Peyer's patch (tissue), 4 donors: ENCODE measurements at regions not wholly inside any gene's neighbourhood (a gene's known extent, or its start where the extent isn't known, plus 50 kb on each side); places are given as distances from the start of the nearest gene placed in this dataset.

Source experiments
- DNase-seq, 3 donors: peaks; one replicate each; pipeline ENCODE4 v3.0.0-alpha.2; 2017 to 2019
- H3K27ac ChIP-seq, 4 donors: fragments of 200-600 bp; sonication (generic); one replicate each; pipeline ENCODE4 v1.5.1; 2016 to 2019
- H3K27me3 ChIP-seq, 2 donors: fragments of 200-600 bp; sonication (generic); one replicate each; pipeline ENCODE4 v1.5.1; 2019
- H3K36me3 ChIP-seq, 3 donors: fragments of 200-600 bp; sonication (generic); one replicate each; pipeline ENCODE4 v1.5.1; 2016 to 2019
- H3K4me1 ChIP-seq, 4 donors: fragments of 200-600 bp; sonication (generic); one replicate each; pipeline ENCODE4 v1.5.1; 2016 to 2019
- H3K4me3 ChIP-seq, 4 donors: fragments of 200-600 bp; sonication (generic); 1 replicate in 3 of 4; 2 replicates in 1 of 4; pipeline ENCODE4 v1.5.1; 2016 to 2019; ENCODE audit warnings: mild to moderate bottlenecking in 1 of 4
- H3K9me3 ChIP-seq, 4 donors: fragments of 200-600 bp; sonication (generic); one replicate each; pipeline ENCODE4 v1.5.1; 2016 to 2019; ENCODE audit warnings: mild to moderate bottlenecking in 1 of 4
- POLR2A ChIP-seq, 2 donors: fragments of 450-650 bp; IDR thresholded peaks; one replicate each; pipeline ENCODE4 v1.5.1; 2017; ENCODE audit warnings: antibody characterized with exemption in 2 of 2, mild to moderate bottlenecking in 2 of 2, moderate library complexity in 2 of 2
- TF ChIP-seq, protein P1 (sequence below), 6 experiments: fragments of 450-650 bp in 4 of 6; fragments of 200-600 bp in 2 of 6; sonication (generic) in 1 of 6; IDR thresholded peaks; one replicate each; pipeline ENCODE4 v1.5.1; 2017 to 2019; ENCODE audit warnings: antibody characterized with exemption in 6 of 6, mild to moderate bottlenecking in 3 of 6, moderate library complexity in 1 of 6

DNA sequence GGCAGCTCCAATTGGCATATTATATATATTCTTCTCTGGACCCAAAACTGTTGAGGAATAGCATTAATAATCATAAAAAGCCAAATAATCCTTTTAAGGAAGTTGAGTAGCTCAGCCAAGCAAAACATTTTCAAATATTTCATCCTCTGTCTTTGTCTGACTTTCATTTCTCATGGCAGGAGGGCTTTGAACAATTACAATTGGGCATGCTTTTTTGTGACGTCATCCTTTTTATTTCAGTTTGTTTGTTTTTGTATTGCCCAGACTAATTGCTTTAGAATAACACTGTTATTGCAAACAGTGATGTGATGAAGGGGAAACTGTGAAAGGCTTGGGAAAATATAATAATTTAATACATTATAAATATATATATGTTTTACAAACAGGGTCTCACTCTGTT is 65.2 kb upstream of the MAP1B start:
- no peak for TF ChIP-seq POLR2A (IDR thresholded peaks at IDR 0.05)
- TF ChIP-seq, protein P1, sequence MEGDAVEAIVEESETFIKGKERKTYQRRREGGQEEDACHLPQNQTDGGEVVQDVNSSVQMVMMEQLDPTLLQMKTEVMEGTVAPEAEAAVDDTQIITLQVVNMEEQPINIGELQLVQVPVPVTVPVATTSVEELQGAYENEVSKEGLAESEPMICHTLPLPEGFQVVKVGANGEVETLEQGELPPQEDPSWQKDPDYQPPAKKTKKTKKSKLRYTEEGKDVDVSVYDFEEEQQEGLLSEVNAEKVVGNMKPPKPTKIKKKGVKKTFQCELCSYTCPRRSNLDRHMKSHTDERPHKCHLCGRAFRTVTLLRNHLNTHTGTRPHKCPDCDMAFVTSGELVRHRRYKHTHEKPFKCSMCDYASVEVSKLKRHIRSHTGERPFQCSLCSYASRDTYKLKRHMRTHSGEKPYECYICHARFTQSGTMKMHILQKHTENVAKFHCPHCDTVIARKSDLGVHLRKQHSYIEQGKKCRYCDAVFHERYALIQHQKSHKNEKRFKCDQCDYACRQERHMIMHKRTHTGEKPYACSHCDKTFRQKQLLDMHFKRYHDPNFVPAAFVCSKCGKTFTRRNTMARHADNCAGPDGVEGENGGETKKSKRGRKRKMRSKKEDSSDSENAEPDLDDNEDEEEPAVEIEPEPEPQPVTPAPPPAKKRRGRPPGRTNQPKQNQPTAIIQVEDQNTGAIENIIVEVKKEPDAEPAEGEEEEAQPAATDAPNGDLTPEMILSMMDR (IDR thresholded peaks at IDR 0.05) = no peak
- Histone ChIP-seq H3K4me3 (no peak overlapping the region), H3K27me3 (no peaks in the 10 kb centered on the region), H3K4me1 (no peaks in the 10 kb centered on the region), H3K36me3 (no peaks in the 10 kb centered on the region), H3K9me3 (no peaks in the 10 kb centered on the region), H3K27ac (no peak overlapping the region)
- DNase-seq = no peak

DNA sequence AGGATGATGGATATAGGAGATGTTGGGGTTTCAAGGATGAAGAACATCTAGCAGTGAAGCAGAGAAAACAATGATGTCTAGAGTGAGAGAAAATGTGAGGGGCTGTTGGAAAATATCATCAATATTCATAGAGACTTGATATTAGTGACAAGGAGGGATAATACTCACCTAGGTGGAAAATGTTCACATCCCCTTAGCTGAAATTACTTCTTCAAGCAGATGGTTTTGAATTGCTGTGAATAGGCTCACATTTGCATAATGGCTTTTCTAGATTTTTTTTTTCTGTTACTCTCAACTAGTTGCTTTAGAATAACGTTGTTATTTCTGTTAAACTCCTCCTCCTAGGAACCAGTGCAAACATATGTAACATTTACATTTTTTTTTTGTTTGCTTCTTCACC is 61.6 kb upstream of the MAP1B start:
- Histone ChIP-seq H3K4me1 (no peaks in the 10 kb centered on the region), H3K36me3 (no peaks in the 10 kb centered on the region), H3K9me3 (no peaks in the 10 kb centered on the region), H3K27me3 (no peaks in the 10 kb centered on the region), H3K4me3 (no peak overlapping the region), H3K27ac (no peak overlapping the region)
- no peak for DNase-seq
- TF ChIP-seq, protein P1 (IDR thresholded peaks at IDR 0.05) = no peak
- no peak for TF ChIP-seq POLR2A (IDR thresholded peaks at IDR 0.05)

DNA sequence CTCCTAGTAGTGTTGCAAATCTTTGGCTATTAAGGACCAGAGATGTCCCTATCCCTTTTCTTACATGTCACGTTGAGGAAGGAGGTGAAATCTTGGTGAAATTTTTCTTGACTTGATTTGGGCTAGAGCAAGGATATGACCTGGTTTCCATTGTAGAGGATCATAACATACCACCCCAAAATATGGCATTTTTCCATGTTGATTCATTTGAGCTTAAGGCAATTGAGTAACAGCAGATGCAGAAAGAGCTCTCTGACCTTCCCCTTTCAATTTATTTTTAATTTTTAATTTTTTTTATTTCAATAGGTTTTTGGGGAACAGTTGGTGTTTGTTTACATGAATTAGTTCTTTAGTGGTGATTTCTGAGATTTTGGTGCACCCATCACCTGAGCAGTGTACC is 61.2 kb upstream of the MAP1B start:
- TF ChIP-seq POLR2A (IDR thresholded peaks at IDR 0.05) = no peak
- TF ChIP-seq, protein P1 (IDR thresholded peaks at IDR 0.05) = no peak

DNA sequence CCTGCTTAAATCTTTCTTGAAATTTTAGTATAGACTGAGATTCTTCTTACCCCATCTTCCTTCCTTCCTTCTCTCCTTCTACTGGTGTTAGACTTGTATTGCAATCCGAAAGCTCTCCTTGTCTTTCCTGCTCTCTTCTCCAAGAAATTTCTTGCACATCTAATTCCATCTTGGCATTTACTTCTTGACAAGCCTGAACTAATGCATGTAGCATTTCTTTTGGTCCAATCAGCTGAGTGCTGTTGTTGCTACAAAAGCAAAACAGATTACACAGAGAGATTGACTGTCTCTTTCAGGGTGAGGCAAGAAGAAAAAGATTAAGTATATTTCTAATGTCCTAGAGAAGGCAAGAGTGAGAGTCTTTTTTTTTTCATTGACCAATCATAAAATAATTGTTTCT is 51.6 kb upstream of the MAP1B start:
- Histone ChIP-seq H3K4me3 (no peak overlapping the region), H3K9me3 (no peaks in the 10 kb centered on the region), H3K36me3 (no peaks in the 10 kb centered on the region), H3K27me3 (no peaks in the 10 kb centered on the region), H3K27ac (no peak overlapping the region), H3K4me1 (no peaks in the 10 kb centered on the region)
- TF ChIP-seq, protein P1 (IDR thresholded peaks at IDR 0.05) = no peak
- TF ChIP-seq POLR2A (IDR thresholded peaks at IDR 0.05) = no peak
- no peak for DNase-seq

More for the DNA sequence above, 61.2 kb upstream of the MAP1B start:
- H3K9me3 ChIP-seq = no peaks in the 10 kb centered on the region
- no peak for DNase-seq
- H3K27ac ChIP-seq = no peak overlapping the region
- no peak overlapping the region for H3K4me3 ChIP-seq
- H3K27me3 ChIP-seq = no peaks in the 10 kb centered on the region
- H3K36me3 ChIP-seq = no peaks in the 10 kb centered on the region
- no peaks in the 10 kb centered on the region for H3K4me1 ChIP-seq
